ENCODE measurements at regions not wholly inside any gene's neighbourhood (a gene's known extent, or its start where the extent isn't known, plus 50 kb on each side); places are given as distances from the start of the nearest gene placed in this dataset.

- Histone ChIP-seq H3K4me3 (ENCODE audit: insufficient read depth, low read depth, low read length) (no peak overlapping the region), H2BK120ac (ENCODE audit: low read depth, low read length) (no peak overlapping the region), H4K5ac (ENCODE audit: low read depth, low read length) (no peak overlapping the region), H3K9me1 (ENCODE audit: insufficient read depth, low read length) (0 out of 2 replicates have a peak, but pooled peaks cover 3% of the 10 kb centered on the region), H2BK15ac (ENCODE audit: low read depth, low read length) (no peak overlapping the region), H3K9ac (ENCODE audit: low read depth, low read length) (no peak overlapping the region), H3K4me1 (ENCODE audit: control insufficient read depth, insufficient read depth, low read length) (no peaks in the 10 kb centered on the region), H3K4me2 (ENCODE audit: low read depth, low read length) (no peak overlapping the region), H3K18ac (ENCODE audit: low read depth, low read length) (no peak overlapping the region), H3K27ac (ENCODE audit: insufficient read depth, low read length) (no peak overlapping the region), H3K9me3 (ENCODE audit: control insufficient read depth, insufficient read depth, low read length) (no peaks in the 10 kb centered on the region), H2AK9ac (replicated peaks; ENCODE audit: low read depth, low read length, poor library complexity) (no peak overlapping the region), H3K4ac (ENCODE audit: low read depth, low read length) (no peak overlapping the region), H3K14ac (replicated peaks; ENCODE audit: low read depth, low read length) (no peak overlapping the region), H3K56ac (ENCODE audit: extremely low read depth, insufficient read depth, low read length) (no peak overlapping the region), H3K79me1 (ENCODE audit: low read depth in 1 of 2, low read length in 2 of 2) (no peaks in the 10 kb centered on the region), H4K20me1 (ENCODE audit: insufficient read depth, low read length) (no peaks in the 10 kb centered on the region), H3K36me3 (ENCODE audit: control insufficient read depth, insufficient read depth, low read length) (no peaks in the 10 kb centered on the region), H2AFZ (replicated peaks; ENCODE audit: low read length, poor library complexity) (no peak overlapping the region), H4K8ac (ENCODE audit: low read depth in 2 of 2, low read length in 2 of 2) (no peak overlapping the region), H3K27me3 (ENCODE audit: control insufficient read depth, insufficient read depth, low read length) (peaks cover 49% of the 10 kb centered on the region), H4K91ac (ENCODE audit: insufficient read depth, low read depth, low read length) (no peak overlapping the region), H2BK5ac (ENCODE audit: low read depth, low read length, poor library complexity, severe bottlenecking) (no peak overlapping the region), H2AK5ac (ENCODE audit: low read depth, low read length) (no peak overlapping the region), H3K23ac (ENCODE audit: low read depth, low read length) (no peak overlapping the region), H2BK20ac (ENCODE audit: low read depth, low read length) (no peak overlapping the region)
- ATAC-seq (ENCODE audit: low read depth), result no peak
- intact Hi-C loops (cut with micrococcal nuclease) (no loop called here), in situ Hi-C loops (cut with MboI; ENCODE audit: low sequenced_read_pairs) (no loop called here), dilution Hi-C loops (cut with HindIII; ENCODE audit: low sequenced_read_pairs, unreplicated experiment) (no loop called here)
- no TSS peak for BruUV-seq (replicated peaks)
- CTCF ChIA-PET, result no interaction called here
- DNase-seq, result no peak
- POLR2A ChIA-PET (ENCODE audit: unreplicated experiment), result interaction anchor here (0.6 kb wide), 1 partner anchor 379 kb away, joined by 3 read pairs; no protein-coding TSS in a partner anchor
- TF ChIP-seq USF2 (IDR thresholded peaks at IDR 0.05; ENCODE audit: low read depth, low read length), result no peak
- no peak for TF ChIP-seq RAD21 (IDR thresholded peaks at IDR 0.05; ENCODE audit: low read length)
- no peak for TF ChIP-seq RCOR1 (IDR thresholded peaks at IDR 0.05; ENCODE audit: insufficient replicate concordance, low read length)
- TF ChIP-seq CEBPB (IDR thresholded peaks at IDR 0.05; ENCODE audit: low read depth, low read length), result no peak
- no peak for TF ChIP-seq CTCF (conservative IDR thresholded peaks at IDR 0.05; ENCODE audit: low read depth, low read length)
- TF ChIP-seq POLR2A (IDR thresholded peaks at IDR 0.05; ENCODE audit: low read depth, low read length), result no peak
- TF ChIP-seq RFX5 (IDR thresholded peaks at IDR 0.05; ENCODE audit: low read depth, low read length), result no peak
- TF ChIP-seq NFE2L2 (IDR thresholded peaks at IDR 0.05; ENCODE audit: low read depth, low read length), result no peak
- no peak for TF ChIP-seq MXI1 (IDR thresholded peaks at IDR 0.05; ENCODE audit: borderline replicate concordance, low read depth, low read length)
- TF ChIP-seq MAFK (IDR thresholded peaks at IDR 0.05; ENCODE audit: low read depth, low read length), result no peak
- WGBS, 2 experiments (ENCODE audit: extremely low coverage in 2 of 2, insufficient read length in 1 of 2), result 60% methylated on average over 1 of the region's 5 CpGs; no CpG with 5 or more reads in 1 of the 2 experiments
Observed at GRCh38 chr7:47186316-47186715, 395.6 kb downstream of the TNS3 start.

Data from IMR-90 (cell line).